GM12891 (cell line): ENCODE measurements at regions not wholly inside any gene's neighbourhood (a gene's known extent, or its start where the extent isn't known, plus 50 kb on each side); places are given as distances from the start of the nearest gene placed in this dataset.

Experiments
- DNase-seq: peaks from one replicate; pipeline ENCODE4 v3.0.0; 2011; ENCODE audit warnings: low spot score; ENCODE audit not compliant: insufficient read length
- FAIRE-seq: peaks from 2 replicates; lab custom pipeline; 2011; peaks lifted over from hg19 to GRCh38; lab: Jason Lieb, UNC
- PAX5 ChIP-seq: IDR thresholded peaks from 2 replicates; pipeline ENCODE4 v1.6.1; 2011; ENCODE audit warnings: low read length, moderate library complexity, mild to moderate bottlenecking; ENCODE audit not compliant: insufficient read depth, severe bottlenecking
- POLR2A ChIP-seq: IDR thresholded peaks from 2 replicates; pipeline ENCODE4 v1.6.1; 2011; ENCODE audit warnings: low read depth, low read length, control low read depth
- POLR2AphosphoS5 ChIP-seq: IDR thresholded peaks from 2 replicates; pipeline ENCODE4 v1.6.1; 2011; ENCODE audit warnings: low read depth, low read length, control low read depth
- POU2F2 ChIP-seq: IDR thresholded peaks from 2 replicates; pipeline ENCODE4 v1.6.1; 2011; ENCODE audit warnings: low read depth, mild to moderate bottlenecking, control low read depth, low read length, moderate library complexity
- SPI1 ChIP-seq: IDR thresholded peaks from 2 replicates; pipeline ENCODE4 v1.6.1; 2011; ENCODE audit warnings: low read depth, low read length, control low read depth
- TAF1 ChIP-seq: IDR thresholded peaks from 2 replicates; pipeline ENCODE4 v1.6.1; 2011; ENCODE audit warnings: low read depth, low read length, control low read depth

DNA sequence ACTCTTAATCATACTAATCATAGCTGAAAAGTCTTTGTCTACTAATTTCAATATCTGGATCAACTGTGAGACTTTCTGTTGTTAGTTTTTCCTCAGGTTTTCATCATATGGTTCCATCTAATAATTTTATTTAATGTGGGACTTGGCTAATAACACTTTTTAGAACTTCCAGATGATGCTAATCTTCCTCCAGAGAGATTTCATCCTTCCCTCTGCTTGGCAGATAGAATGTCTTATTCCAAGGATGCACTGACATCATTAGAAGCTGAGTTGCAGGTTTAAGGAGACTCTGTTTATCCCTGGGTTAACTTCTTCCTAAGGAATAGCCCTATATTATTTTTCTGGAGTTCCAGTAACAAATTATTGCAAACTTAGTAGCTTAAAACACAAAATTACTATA lies 325.6 kb downstream of the COG6 start:
- no peak for DNase-seq
- no peak for FAIRE-seq
- TF ChIP-seq TAF1 (no peak), POLR2A (no peak), PAX5 (no peak)

DNA sequence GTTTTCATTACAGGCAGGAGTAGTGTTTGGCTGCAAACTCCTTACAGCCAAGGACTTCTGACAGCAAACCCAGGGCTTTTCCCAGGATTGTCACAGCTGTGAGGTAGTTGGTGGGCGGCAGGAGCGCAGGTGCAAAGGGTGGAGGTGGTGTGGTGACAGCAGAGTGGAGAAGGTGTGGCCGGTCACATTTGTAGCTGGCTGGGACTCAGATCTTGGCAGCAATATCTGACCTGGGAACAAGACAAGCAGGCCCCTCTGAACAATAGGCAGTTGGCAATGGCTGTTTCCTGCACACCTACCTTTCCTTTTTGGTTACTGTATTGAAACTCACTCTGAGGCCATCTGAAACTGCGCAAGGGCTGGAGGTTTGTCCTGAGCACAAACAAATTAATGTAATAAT lies 327.3 kb downstream of the COG6 start:
- TF ChIP-seq POLR2AphosphoS5 (no peak), POU2F2 (no peak), SPI1 (no peak), POLR2A (no peak), TAF1 (no peak), PAX5 (no peak)
- DNase-seq (no peak), FAIRE-seq (no peak)

DNA sequence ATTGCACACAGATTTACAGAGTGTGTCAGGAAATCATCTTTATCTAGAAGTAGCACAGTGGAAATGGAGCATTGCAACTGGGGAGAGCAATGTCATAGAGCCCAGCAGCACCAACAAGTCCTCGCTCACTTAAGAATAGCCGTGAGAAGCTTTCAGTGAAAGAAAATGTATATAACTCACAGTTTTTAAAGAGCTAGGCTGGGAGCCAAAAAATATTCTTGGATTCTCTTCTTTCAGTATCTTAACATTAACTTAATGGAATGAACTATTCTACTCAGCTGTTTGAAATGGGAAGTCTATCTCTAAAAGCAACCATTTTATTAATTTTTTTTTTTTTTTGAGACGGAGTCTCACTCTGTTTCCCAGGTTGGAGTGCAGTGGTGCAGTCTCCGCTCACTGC lies 329.6 kb downstream of the COG6 start:
- FAIRE-seq (no peak), DNase-seq (no peak)
- no peak for TF ChIP-seq POLR2AphosphoS5
- TF ChIP-seq POU2F2, result no peak
- no peak for TF ChIP-seq TAF1
- TF ChIP-seq PAX5, result no peak
- TF ChIP-seq POLR2A, result no peak
- no peak for TF ChIP-seq SPI1

DNA sequence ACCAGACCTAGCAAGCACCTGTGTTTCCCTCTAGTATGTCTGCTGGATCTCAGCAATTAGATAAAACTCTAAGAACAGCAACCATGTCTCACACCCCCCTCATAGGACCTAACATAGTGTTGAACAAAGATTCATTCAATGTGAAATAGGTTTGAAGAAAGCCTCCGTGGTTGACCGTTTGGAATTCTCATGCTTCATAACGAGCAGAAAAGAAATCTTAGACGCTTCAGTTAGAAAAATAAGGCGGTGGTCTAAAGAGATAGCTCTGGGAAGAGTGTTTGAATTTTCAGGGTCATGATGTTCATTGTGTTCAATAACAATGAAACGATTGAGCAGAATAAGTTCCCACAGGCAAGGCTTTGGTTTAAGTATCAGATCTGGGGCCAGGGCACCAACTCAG lies 332.9 kb downstream of the COG6 start:
- DNase-seq (no peak), FAIRE-seq (no peak)
- TF ChIP-seq TAF1 (no peak), PAX5 (no peak), POLR2AphosphoS5 (no peak), POLR2A (no peak)

DNA sequence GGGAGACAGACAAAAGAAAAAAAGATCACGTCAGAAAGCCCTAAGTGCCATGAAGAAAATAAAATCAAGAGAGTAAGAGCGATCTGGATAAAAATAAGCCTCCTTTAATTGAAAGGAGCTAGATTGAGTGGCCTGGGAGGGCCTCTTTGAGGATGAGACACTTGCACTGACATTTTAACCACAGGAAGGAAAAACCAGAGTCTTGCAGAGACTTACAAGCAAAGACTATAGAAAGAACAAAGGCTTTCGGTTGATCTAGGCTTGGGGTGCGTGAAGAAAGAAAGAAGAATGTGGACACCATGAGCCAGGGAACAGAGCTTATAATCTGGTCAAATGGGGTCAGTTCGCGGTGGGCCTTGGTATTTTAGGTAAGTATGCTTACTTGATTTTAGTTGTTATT lies 342.7 kb downstream of the COG6 start:
- DNase-seq, result no peak
- TF ChIP-seq TAF1 (no peak), POLR2A (no peak), POLR2AphosphoS5 (no peak), PAX5 (no peak), POU2F2 (no peak), SPI1 (no peak)
- no peak for FAIRE-seq

DNA sequence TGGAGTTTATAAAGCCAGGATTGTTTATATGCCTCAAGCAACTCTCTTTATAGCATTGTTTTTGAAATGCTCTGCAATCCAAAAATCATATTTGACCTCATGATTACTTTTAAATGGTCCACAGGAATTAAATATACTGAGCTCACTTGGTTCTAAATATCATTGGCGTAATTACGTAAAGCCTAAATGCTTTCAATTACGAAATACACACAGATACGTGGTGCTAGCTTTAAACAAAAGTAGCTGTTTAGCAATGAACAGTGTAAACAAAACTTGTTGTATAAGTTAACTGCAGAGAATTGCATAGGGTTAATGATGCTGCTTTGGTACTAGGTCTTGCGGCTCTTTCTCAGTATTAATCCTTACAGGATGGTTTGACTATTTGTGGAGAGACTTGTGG lies 346.6 kb downstream of the COG6 start:
- DNase-seq (no peak), FAIRE-seq (no peak)
- TF ChIP-seq POLR2A, result no peak
- TF ChIP-seq TAF1, result no peak
- TF ChIP-seq POLR2AphosphoS5, result no peak
- TF ChIP-seq POU2F2, result no peak
- TF ChIP-seq PAX5, result no peak
- TF ChIP-seq SPI1, result no peak

DNA sequence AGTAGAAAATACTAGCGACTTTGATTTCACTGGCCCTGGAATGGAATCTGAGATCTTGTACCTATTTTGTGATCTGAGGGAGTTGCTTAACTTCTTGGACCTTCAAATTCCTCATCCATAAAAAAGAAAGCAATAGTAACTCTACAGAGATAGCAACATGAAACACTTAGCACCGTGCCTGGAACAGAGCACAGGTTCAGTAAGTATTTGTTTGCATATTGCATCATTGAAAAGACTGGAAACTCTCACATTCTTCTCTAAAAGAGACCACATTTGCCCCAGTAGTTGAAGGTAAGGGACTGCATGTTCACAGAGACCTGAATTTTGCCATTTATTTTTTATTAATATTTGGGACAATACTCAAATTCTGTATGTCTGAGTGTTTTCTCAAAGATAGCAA lies 358.1 kb downstream of the COG6 start:
- no peak for DNase-seq
- TF ChIP-seq POLR2AphosphoS5, result no peak
- FAIRE-seq, result no peak

DNA sequence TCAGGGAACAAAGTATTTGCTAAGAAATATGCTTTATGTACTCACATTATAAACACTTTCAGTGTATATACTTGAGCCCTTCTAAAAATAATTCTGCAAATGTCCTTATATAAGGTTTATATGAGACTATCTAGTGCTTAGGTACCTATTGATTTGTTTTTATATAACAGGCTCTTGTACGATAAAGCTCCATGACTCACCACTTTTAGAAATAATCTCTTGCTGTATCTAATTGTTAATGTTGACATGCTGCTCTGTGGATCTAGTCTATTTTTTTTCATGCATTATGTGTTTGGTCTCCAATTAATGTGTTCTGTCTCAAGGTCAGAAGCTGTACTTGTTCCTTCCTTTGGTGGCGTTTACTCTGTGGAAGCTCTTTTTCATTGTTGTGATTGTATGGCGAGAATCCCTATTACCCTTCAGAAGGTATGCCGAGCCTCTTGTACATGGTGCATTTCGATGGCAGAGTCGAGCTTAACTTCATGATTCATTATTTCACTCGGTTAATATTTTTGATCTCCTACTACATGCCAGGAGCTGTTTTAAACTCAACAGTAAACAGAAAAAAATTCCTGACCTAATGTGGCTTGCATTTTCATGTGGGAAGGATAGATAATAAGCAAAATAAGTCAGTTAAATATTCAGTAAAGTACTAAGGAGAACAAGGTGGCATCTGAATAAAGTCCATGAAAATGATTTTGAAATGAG lies 361.6 kb downstream of the COG6 start:
- FAIRE-seq (no peak), DNase-seq (no peak)
- TF ChIP-seq POLR2AphosphoS5, result no peak
- TF ChIP-seq TAF1, result no peak
- no peak for TF ChIP-seq SPI1
- TF ChIP-seq PAX5, result no peak
- TF ChIP-seq POU2F2, result no peak
- TF ChIP-seq POLR2A, result no peak

DNA sequence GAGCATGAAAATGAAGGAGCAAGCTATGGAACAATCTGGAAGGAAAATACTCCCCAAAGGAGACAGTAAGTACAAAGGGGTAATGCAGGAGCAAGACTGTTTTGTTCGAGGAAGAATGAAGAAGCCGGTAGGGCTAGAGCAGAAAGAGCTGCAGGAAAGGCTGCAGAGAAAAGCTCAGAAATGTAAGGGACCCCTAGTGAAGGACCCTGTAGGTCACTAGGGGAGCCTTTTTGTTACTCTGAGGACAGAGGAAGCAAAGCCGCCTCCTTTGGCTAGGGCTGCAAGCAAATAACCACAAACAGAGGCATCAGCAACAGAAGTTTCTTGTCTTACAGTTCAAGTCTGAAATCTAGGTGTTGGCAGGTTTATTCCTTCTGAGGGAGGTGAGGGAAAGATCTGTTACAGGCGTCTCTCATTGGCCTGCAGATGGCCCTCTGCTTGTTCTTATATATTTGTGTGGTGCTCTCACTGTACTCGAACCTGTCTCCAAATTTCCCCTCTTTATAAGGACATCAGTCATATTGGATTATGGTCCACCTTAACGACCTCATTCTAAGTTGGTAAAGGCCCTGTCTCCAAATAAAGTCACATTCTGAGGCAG lies 362.3 kb downstream of the COG6 start:
- DNase-seq (no peak), FAIRE-seq (no peak)
- TF ChIP-seq PAX5, result no peak
- no peak for TF ChIP-seq TAF1
- TF ChIP-seq POU2F2, result no peak
- TF ChIP-seq POLR2A, result no peak
- TF ChIP-seq SPI1, result no peak
- TF ChIP-seq POLR2AphosphoS5, result no peak
